ENCODE measurements at regions not wholly inside any gene's neighbourhood (a gene's known extent, or its start where the extent isn't known, plus 50 kb on each side); places are given as distances from the start of the nearest gene placed in this dataset.

DNA sequence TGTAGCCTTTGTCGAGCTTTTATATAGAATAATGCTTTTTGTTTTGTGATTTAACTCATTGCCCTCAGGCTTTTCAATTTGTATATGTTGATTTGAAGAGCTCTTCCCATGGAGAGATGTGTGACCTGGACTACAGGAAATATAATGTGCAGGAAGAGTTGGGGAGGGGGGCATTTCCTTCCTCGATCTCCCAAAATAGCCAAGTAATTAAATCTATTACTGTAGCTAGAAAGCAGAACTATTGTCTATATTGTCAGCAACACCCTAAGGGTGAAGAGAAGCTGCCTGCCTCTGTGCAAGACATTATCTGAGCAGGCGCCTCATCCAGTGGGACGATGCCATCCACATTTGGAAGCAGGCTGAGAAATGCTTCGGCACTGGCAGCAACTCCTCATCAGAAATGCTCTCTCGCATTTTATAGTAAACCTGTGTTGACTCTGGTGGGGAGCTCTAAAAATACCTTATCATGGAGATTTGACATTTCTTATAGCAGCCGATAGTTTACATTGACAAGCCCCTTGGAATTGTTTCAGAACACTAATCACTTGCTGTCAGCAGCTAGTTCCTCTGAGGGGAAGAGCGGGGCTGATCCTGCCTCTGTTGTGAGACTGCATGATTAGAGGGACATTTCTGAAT is 392.5 kb upstream of the RGS6 start:
- no peak overlapping the region for H3K4me3 Mint-ChIP-seq
- no peaks in the 10 kb centered on the region for H3K27me3 Mint-ChIP-seq (ENCODE audit: low read depth)
- peaks cover 15% of the 10 kb centered on the region for H3K4me1 Mint-ChIP-seq (ENCODE audit: low read depth)
- CTCF ChIA-PET: no interaction called here
- H3K27ac Mint-ChIP-seq: no peak overlapping the region
- intact Hi-C loops (cut with micrococcal nuclease): no loop called here
- no peaks in the 10 kb centered on the region for H3K36me3 Mint-ChIP-seq (ENCODE audit: low read depth)
- DNase-seq: no peak
- H3K9me3 Mint-ChIP-seq: no peaks in the 10 kb centered on the region

DNA sequence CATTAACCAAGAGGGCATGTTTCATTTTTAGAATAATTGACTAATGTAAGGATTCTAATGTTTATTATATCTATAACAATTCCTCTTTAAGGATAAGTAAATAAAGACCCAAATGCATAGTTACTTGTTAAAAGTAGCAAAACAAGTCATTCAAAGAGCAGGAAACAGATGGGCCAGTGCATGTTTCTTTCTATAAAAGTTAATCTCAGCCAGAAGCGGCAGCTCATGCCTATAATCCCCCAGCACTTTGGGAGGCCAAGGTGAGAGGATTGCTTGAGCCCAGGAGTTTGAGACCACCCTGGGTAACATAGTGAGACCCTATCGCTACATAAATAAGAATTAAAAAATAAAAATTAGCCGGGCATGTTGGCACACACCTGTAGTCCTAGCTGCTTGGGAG is 391.0 kb upstream of the RGS6 start:
- DNase-seq: no peak
- H3K4me1 Mint-ChIP-seq (ENCODE audit: low read depth): peaks cover 15% of the 10 kb centered on the region
- CTCF ChIA-PET: no interaction called here
- no peak overlapping the region for H3K4me3 Mint-ChIP-seq
- no peaks in the 10 kb centered on the region for H3K27me3 Mint-ChIP-seq (ENCODE audit: low read depth)
- H3K36me3 Mint-ChIP-seq (ENCODE audit: low read depth): no peaks in the 10 kb centered on the region
- no peaks in the 10 kb centered on the region for H3K9me3 Mint-ChIP-seq
- H3K27ac Mint-ChIP-seq: no peak overlapping the region
- intact Hi-C loops (cut with micrococcal nuclease): no loop called here

DNA sequence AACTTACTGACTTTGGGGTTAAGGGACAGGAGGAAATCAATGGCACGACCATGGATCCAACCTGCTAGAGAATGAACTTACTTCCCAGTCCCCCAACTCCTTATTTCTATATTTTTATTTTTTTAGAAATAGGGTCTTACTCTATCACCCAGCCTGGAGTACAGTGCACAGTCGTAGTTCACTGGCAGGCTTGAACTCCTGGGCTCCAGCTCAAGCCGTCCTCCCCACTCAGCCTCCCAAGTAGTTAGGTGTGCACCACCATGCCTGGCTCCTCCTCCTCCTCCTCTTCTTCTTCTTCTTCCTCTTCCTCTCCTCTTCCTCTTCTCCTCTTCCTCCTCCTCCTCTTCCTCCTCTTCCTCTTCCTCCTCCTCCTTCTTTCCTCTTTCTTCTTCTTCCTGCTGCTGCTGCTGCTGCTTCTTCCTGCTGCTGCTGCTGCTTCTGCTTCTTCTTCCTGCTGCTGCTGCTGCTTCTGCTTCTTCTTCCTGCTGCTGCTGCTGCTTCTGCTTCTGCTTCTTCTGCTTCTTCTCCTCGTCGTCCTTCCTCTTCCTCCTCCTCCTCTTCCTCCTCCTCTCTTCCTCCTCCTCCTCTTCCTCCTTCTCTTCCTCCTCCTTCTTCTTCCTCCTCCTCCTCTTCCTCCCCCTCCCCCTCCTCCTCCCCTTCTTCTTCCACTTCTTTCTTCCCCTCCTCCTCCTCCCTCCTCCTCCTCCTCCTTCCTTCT is 390.1 kb upstream of the RGS6 start:
- no peaks in the 10 kb centered on the region for H3K36me3 Mint-ChIP-seq (ENCODE audit: low read depth)
- no peaks in the 10 kb centered on the region for H3K27me3 Mint-ChIP-seq (ENCODE audit: low read depth)
- peaks cover 15% of the 10 kb centered on the region for H3K4me1 Mint-ChIP-seq (ENCODE audit: low read depth)
- H3K9me3 Mint-ChIP-seq: no peaks in the 10 kb centered on the region
- H3K27ac Mint-ChIP-seq: no peak overlapping the region
- CTCF ChIA-PET: no interaction called here
- intact Hi-C loops (cut with micrococcal nuclease): no loop called here
- no peak for DNase-seq
- no peak overlapping the region for H3K4me3 Mint-ChIP-seq

DNA sequence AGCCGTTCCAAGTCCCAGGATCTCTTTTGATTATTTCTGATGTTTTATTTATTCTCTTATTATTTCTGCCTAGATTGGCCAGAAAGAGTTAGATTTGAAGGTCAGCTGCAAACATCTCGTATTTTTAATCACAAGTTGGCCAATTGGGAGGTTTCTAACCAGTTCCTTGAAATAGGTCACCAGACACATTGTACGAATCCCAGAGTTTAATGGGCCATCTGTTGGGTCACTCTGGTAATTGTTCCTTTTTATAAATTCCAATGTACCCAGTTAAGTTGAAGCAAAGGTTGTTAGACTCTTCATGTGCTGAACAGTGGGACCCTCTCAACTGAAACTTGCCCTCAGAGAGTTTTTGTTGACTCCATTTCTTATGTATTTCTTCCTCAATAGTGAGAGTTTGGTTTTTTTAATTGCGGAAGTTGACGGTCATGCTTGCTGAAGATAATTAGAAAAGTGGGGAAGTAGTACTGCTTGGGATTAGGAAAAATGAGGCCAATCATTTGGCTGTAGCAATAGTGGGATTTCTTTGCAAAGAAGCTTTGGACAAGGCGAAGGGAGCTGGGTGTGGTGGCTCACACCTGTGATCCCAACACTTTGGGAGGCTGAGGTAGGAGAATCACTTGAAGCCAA is 382.7 kb upstream of the RGS6 start:
- CTCF ChIA-PET: no interaction called here
- H3K9me3 Mint-ChIP-seq: no peaks in the 10 kb centered on the region
- H3K4me1 Mint-ChIP-seq (ENCODE audit: low read depth): peaks cover 33% of the 10 kb centered on the region
- intact Hi-C loops (cut with micrococcal nuclease): loop anchor here (10.0 kb wide), 2 partner anchors 895 to 1875 kb away; no protein-coding TSS in a partner anchor
- no peak for DNase-seq
- H3K27ac Mint-ChIP-seq: no peak overlapping the region
- H3K36me3 Mint-ChIP-seq (ENCODE audit: low read depth): no peaks in the 10 kb centered on the region
- H3K27me3 Mint-ChIP-seq (ENCODE audit: low read depth): no peaks in the 10 kb centered on the region
- no peak overlapping the region for H3K4me3 Mint-ChIP-seq

DNA sequence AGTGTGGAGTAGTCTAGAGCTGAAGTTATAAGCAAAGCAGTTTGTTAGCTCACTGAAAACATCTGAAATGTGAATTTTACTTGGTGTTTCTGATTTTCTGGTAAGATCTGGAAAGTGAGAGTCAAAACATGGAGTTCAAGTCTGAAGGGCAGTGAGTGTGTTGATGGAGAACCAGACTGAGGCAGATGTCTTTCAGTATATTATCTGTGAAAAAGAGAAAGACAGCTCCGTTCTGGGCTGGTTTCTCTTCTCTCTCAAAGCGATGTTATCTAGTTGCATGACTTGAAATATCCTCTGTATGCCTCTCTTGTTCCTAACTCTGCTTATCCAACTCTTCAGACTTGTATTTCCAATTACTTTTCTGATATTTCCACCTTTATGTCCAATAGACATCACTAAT is 381.9 kb upstream of the RGS6 start:
- Mint-ChIP-seq H3K9me3 (no peaks in the 10 kb centered on the region), H3K4me3 (no peak overlapping the region), H3K27me3 (ENCODE audit: low read depth) (no peaks in the 10 kb centered on the region), H3K4me1 (ENCODE audit: low read depth) (peaks cover 42% of the 10 kb centered on the region), H3K27ac (no peak overlapping the region), H3K36me3 (ENCODE audit: low read depth) (no peaks in the 10 kb centered on the region)
- CTCF ChIA-PET: interaction anchor here (0.5 kb wide), 1 partner anchor 304 kb away, joined by 3 read pairs; no protein-coding TSS in a partner anchor
- intact Hi-C loops (cut with micrococcal nuclease): loop anchor here (10.0 kb wide), 2 partner anchors 896 to 1876 kb away; no protein-coding TSS in a partner anchor
- DNase-seq: no peak

DNA sequence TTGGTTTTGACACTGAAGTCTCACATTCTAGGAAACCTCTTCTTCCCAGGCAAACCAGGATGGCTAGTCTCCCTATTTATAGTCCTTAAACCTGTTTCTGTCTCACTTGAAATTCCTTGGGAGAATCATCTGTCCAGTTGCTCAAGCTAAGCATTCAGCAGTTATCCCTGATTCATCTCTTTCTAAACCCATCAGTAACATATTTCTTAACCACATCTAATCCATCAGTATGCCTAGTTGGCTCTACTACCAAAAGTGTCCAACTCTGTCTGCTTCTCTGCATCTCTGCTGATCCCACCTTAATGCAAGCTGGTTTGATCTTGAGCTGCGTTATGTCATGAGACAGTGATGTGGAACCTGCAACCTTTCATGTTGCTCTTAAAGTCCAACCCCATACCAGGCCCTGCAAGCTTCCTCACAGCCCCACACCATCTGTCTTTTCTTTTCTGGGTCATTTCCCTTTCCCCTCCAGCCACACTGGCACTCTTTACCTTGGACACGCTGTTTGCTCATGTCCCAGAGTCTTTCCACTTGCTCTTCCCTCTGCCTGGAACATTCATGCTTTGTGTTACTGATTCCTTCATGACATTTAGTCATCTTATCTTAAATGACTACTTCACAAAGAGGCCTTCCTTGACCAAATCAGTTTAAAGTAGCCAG is 380.8 kb upstream of the RGS6 start:
- Mint-ChIP-seq H3K27ac (no peak overlapping the region), H3K27me3 (ENCODE audit: low read depth) (no peaks in the 10 kb centered on the region), H3K4me1 (ENCODE audit: low read depth) (peaks cover 52% of the 10 kb centered on the region), H3K4me3 (no peak overlapping the region), H3K9me3 (no peaks in the 10 kb centered on the region), H3K36me3 (ENCODE audit: low read depth) (no peaks in the 10 kb centered on the region)
- CTCF ChIA-PET: interaction anchor here (1.1 kb wide), 1 partner anchor 259 kb away, joined by 3 read pairs; no protein-coding TSS in a partner anchor
- intact Hi-C loops (cut with micrococcal nuclease): loop anchor here (10.0 kb wide), 2 partner anchors 897 to 1877 kb away; no protein-coding TSS in a partner anchor
- DNase-seq: no peak

DNA sequence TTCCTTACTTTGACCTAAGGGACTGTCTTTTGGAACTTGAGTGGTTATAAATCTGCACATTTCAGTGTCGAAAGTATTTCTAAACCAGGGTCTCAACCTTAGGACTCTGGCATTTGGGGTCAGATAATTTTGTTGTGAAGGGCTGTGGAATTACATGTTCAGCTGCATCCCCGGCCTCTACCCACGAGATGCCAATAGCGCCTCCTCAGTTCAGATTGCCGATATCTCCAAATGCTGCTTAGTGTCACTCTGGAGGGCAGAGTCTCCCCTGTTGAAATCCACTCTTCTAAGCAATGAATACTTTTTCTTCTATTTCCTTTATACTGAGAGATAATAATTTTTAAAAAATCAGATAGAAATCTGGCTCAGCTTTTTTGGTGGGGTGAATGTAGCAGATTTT is 379.4 kb upstream of the RGS6 start:
- no peak for DNase-seq
- intact Hi-C loops (cut with micrococcal nuclease): loop anchor here (10.0 kb wide), 2 partner anchors 898 to 1878 kb away; no protein-coding TSS in a partner anchor
- no peaks in the 10 kb centered on the region for H3K36me3 Mint-ChIP-seq (ENCODE audit: low read depth)
- no peak overlapping the region for H3K4me3 Mint-ChIP-seq
- no peaks in the 10 kb centered on the region for H3K9me3 Mint-ChIP-seq
- no peak overlapping the region for H3K27ac Mint-ChIP-seq
- CTCF ChIA-PET: interaction anchor here (0.8 to 1.5 kb wide), 4 partner anchors 8 to 261 kb away, joined by 3 to 5 read pairs (median 4); no protein-coding TSS in a partner anchor
- H3K4me1 Mint-ChIP-seq (ENCODE audit: low read depth): peaks cover 64% of the 10 kb centered on the region
- no peaks in the 10 kb centered on the region for H3K27me3 Mint-ChIP-seq (ENCODE audit: low read depth)

DNA sequence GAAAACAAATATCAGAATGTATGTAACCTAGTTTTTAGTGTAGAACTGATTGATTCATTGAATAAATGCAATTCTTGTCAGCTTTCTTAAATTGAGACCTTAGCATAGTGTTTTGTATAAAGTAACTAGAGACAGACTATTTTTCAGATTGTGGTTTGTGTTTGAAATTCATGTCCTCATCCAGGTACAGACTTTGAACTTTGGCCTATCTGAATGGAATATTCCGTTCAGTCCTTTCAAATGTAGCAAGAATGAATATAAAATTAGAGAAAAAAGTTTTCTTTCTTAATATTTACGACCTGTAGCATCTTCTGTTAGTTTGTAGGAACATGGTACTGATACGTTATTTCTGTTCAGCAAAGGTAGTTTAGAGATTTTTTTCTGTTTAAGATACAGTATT is 378.4 kb upstream of the RGS6 start:
- Mint-ChIP-seq H3K9me3 (no peaks in the 10 kb centered on the region), H3K36me3 (ENCODE audit: low read depth) (no peaks in the 10 kb centered on the region), H3K27me3 (ENCODE audit: low read depth) (no peaks in the 10 kb centered on the region), H3K4me3 (no peak overlapping the region), H3K27ac (no peak overlapping the region), H3K4me1 (ENCODE audit: low read depth) (peaks cover 73% of the 10 kb centered on the region)
- intact Hi-C loops (cut with micrococcal nuclease): loop anchor here (2.0 to 10.0 kb wide), 4 partner anchors 181 to 1879 kb away; no protein-coding TSS in a partner anchor
- DNase-seq: no peak
- CTCF ChIA-PET: interaction anchor here (0.6 to 1.5 kb wide), 4 partner anchors 9 to 232 kb away, joined by 3 to 5 read pairs (median 4); no protein-coding TSS in a partner anchor

DNA sequence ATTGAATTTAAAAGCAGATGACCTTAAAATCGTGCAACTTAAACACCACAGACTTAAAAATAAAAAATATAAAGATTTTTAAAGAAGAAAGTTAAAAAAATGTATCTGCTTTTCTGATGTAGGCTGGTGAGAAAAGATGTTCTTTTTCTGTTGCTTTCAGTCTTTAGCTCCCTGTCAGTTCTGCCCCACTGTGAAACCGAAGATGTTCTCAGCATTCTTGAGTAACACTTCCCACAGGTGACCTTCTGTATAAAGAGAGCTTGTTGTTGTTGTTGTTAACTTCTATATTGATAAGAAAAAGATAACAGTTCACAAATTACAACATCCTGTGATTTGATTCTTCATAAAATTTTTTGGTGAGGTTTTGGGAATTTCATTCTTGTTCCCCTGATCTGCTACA is 377.9 kb upstream of the RGS6 start:
- DNase-seq: peak; percentile 21

DNA sequence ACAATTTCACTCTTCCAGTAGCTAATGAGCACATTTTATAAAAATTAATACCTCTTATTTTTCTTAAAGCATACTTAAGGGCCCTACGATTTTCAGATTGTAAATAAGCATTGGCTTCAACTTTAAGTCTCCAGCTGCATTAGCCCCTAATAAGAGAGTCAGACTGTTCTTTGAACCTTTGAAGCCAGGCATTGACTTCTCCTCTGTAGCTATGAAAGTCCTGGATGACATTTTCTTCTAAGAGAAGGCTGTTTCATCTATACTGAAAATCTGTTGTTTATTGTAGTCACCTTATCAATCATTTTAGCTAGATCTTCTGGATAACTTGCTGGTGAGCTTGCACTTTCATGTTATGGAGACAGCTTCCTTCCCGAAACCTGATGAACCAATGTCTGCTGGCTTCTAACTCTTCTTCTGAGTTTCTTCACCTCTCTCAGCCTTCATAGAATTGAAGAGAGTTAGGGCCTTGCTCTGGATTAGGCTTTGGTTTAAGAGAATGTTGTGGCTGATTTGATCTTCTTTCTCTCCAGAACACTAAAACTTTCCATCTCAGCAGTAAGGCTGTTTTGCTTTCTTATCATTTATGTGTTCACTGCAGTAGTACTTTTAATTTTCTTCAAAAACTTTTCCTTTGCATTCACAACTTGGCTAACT is 377.1 kb upstream of the RGS6 start:
- Mint-ChIP-seq H3K36me3 (ENCODE audit: low read depth) (no peaks in the 10 kb centered on the region), H3K4me3 (peak overlapping the region; percentile 56), H3K9me3 (no peaks in the 10 kb centered on the region), H3K27me3 (ENCODE audit: low read depth) (no peaks in the 10 kb centered on the region), H3K27ac (peak overlapping the region; percentile 93), H3K4me1 (ENCODE audit: low read depth) (peaks cover 73% of the 10 kb centered on the region)
- peak; percentile 40 for DNase-seq
- CTCF ChIA-PET: interaction anchor here (0.6 to 1.3 kb wide), 4 partner anchors 155 to 417 kb away, joined by 3 read pairs; no protein-coding TSS in a partner anchor
- intact Hi-C loops (cut with micrococcal nuclease): loop anchor here (1.0 to 10.0 kb wide), 19 partner anchors 31 to 1880 kb away; partner anchors contain the start of genes SIPA1L1 and ZFYVE1

More for the DNA sequence above, 377.9 kb upstream of the RGS6 start:
- CTCF ChIA-PET: interaction anchor here (1.0 to 1.5 kb wide), 5 partner anchors 9 to 416 kb away, joined by 3 to 5 read pairs (median 3); no protein-coding TSS in a partner anchor
- Mint-ChIP-seq H3K4me3 (no peak overlapping the region), H3K9me3 (no peaks in the 10 kb centered on the region), H3K36me3 (ENCODE audit: low read depth) (no peaks in the 10 kb centered on the region), H3K27ac (no peak overlapping the region), H3K27me3 (ENCODE audit: low read depth) (no peaks in the 10 kb centered on the region), H3K4me1 (ENCODE audit: low read depth) (peaks cover 73% of the 10 kb centered on the region)
- intact Hi-C loops (cut with micrococcal nuclease): loop anchor here (2.0 to 10.0 kb wide), 4 partner anchors 182 to 1880 kb away; no protein-coding TSS in a partner anchor
